ENCODE measurements at regions not wholly inside any gene's neighbourhood (a gene's known extent, or its start where the extent isn't known, plus 50 kb on each side); places are given as distances from the start of the nearest gene placed in this dataset.

DNA sequence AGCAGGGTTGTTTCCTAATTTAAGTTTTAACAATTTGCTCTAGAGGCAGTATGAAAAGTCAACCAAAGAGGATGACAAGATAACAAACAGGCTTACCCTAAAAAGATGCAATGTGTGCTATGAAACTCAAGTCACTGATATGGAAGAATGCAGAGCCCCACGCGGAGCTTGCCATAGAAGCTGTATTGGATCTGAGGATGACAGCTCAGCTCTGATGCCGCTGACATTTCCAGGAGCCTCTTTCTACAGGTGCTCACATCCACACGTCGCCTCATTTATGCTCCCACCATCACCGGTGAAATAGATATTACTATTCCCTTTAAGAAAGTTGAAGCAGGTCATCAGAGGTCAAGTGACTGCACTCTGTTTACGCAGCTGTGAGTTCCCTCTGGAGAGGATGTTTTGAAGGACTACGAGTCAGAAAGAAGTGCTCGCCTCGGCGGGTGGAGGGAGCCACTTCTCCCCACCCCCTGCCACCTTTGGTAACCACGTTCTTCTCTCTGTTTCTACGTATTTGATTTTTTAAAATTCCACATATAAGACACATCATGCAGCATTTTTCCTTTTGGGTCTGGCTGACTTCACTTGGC lies 275.4 kb downstream of the GLRX3 start:
- Histone ChIP-seq H3K9ac (ENCODE audit: low read depth, low read length) (no peak overlapping the region), H3K27me3 (ENCODE audit: insufficient read depth, low read length) (no peaks in the 10 kb centered on the region), H3K27ac (ENCODE audit: low read length) (no peak overlapping the region), H3K36me3 (ENCODE audit: insufficient read depth, low read depth, low read length) (no peaks in the 10 kb centered on the region), H3K4me3 (ENCODE audit: low read length) (no peak overlapping the region), H3K4me1 (ENCODE audit: insufficient read depth, low read length) (peaks cover 5% of the 10 kb centered on the region; the same call in 1 of the 2 replicates), H3K9me3 (ENCODE audit: insufficient read depth, low read depth, low read length) (no peaks in the 10 kb centered on the region)

DNA sequence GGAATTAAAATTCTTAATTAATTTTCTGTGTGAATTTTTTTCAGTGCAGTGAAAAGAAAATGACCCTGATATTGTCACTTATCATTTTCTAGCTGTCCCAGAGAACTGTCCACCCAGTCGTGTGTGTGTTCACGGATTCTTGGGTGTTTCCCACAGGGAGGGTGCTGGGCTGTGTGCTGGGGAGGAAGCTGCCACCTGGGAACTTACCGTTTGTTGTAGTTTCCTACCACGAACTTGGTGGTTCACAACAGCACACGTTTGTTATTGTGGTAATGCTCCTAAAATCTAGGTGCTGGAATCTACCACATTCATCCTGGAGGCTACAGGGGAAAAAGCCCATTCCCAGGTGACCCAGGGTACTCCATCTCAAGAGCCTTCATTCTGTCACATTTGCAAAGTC lies 276.1 kb downstream of the GLRX3 start:
- Histone ChIP-seq H3K27me3 (ENCODE audit: insufficient read depth, low read length) (no peaks in the 10 kb centered on the region), H3K9me3 (ENCODE audit: insufficient read depth, low read depth, low read length) (no peaks in the 10 kb centered on the region; the same call in 1 of the 2 replicates), H3K4me1 (ENCODE audit: insufficient read depth, low read length) (peaks cover 5% of the 10 kb centered on the region; the same call in 1 of the 2 replicates), H3K36me3 (ENCODE audit: insufficient read depth, low read depth, low read length) (no peaks in the 10 kb centered on the region), H3K9ac (ENCODE audit: low read depth, low read length) (no peak overlapping the region), H3K4me3 (ENCODE audit: low read length) (no peak overlapping the region), H3K27ac (ENCODE audit: low read length) (no peak overlapping the region)

DNA sequence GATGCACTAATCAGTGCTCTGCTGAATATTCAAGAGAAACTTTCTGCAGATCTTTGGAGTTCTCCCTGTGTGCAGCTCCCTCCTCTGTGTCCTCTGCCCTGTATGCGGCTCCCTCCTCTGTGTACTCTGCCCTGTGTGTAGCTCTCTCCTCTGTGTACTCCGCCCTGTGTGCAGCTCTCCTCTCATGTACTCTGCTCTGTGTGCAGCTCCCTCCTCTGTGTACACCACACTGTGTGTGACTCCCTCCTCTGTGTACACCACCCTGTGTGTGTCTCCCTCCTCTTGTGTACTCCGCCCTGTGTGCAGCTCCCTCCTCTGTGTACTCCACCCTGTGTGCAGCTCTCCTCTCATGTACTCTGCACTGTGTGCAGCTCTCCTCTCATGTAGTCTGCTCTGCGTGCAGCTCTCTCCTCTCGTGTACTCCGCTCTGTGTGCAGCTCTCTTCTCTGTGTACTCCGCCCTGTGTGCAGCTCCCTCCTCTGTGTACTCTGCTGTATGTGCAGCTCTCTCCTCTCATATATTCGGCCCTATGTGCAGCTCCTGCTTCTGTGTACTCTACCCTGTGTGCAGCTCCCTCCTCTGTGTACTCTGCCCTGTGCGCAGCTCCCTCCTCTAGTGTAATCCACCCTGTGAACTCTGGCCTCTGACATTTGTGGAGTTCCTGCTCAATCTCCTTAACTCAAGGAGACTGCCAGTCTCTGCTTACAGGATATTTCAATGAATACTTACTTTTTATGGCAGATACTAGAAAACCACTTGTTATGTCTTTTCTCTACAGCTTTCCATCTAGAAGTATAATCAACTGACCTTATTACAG lies 280.4 kb downstream of the GLRX3 start:
- Histone ChIP-seq H3K27me3 (ENCODE audit: insufficient read depth, low read length) (no peaks in the 10 kb centered on the region), H3K9me3 (ENCODE audit: insufficient read depth, low read depth, low read length) (no peaks in the 10 kb centered on the region; the same call in 1 of the 2 replicates), H3K4me3 (ENCODE audit: low read length) (no peak overlapping the region), H3K36me3 (ENCODE audit: insufficient read depth, low read depth, low read length) (no peaks in the 10 kb centered on the region), H3K9ac (ENCODE audit: low read depth, low read length) (no peak overlapping the region), H3K4me1 (ENCODE audit: insufficient read depth, low read length) (peaks cover 5% of the 10 kb centered on the region; the same call in 1 of the 2 replicates), H3K27ac (ENCODE audit: low read length) (no peak overlapping the region)

DNA sequence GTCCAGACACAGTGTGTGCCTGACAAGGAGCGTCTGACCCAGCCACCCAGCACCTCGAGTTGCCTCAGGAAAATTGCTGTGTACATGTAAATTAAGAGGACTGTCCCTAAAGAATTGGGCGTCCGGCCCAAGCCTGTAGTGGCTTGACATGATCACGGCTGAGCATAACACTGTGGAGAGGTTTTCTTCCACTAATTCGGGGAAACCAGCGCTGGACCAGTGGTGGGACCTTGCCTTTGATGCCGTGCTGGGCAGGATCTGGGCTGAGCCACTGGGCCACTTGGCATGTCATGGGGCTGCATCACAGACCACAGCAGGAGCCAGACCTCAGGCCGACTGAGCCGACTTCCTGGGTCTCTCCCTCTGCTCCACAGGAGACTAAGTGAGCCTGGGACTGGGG lies 282.5 kb downstream of the GLRX3 start:
- no peak overlapping the region for H3K27ac ChIP-seq (ENCODE audit: low read length)
- no peak overlapping the region for H3K9ac ChIP-seq (ENCODE audit: low read depth, low read length)
- H3K4me3 ChIP-seq (ENCODE audit: low read length): no peak overlapping the region
- H3K36me3 ChIP-seq (ENCODE audit: insufficient read depth, low read depth, low read length): no peaks in the 10 kb centered on the region
- H3K9me3 ChIP-seq (ENCODE audit: insufficient read depth, low read depth, low read length): no peaks in the 10 kb centered on the region; the same call in 1 of the 2 replicates
- no peaks in the 10 kb centered on the region; the same call in 1 of the 2 replicates for H3K4me1 ChIP-seq (ENCODE audit: insufficient read depth, low read length)
- H3K27me3 ChIP-seq (ENCODE audit: insufficient read depth, low read length): no peaks in the 10 kb centered on the region

DNA sequence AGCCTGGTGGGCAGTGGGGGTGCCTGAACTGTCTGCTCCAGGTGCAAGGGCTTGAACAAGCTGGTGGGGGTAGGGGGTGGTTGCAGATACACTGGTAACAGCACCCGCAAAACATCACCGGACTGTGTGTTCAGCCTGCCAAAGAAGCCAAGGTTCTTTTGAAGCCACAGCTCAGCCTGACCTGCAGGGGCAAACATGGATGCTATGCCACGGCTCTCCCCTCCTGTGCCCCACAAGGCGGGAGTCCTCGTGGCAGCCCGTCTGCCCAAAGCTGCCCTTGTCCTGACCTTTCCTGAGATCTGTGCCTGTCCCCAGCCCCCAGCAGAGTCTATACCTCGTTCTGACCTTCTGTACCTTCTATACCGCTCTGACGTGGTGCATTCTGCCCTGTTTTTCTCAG lies 285.7 kb downstream of the GLRX3 start:
- no peak overlapping the region for H3K4me3 ChIP-seq (ENCODE audit: low read length)
- no peaks in the 10 kb centered on the region for H3K36me3 ChIP-seq (ENCODE audit: insufficient read depth, low read depth, low read length)
- H3K9ac ChIP-seq (ENCODE audit: low read depth, low read length): no peak overlapping the region
- no peak overlapping the region for H3K27ac ChIP-seq (ENCODE audit: low read length)
- no peaks in the 10 kb centered on the region for H3K4me1 ChIP-seq (ENCODE audit: insufficient read depth, low read length)
- H3K27me3 ChIP-seq (ENCODE audit: insufficient read depth, low read length): no peaks in the 10 kb centered on the region
- no peaks in the 10 kb centered on the region; the same call in 1 of the 2 replicates for H3K9me3 ChIP-seq (ENCODE audit: insufficient read depth, low read depth, low read length)

DNA sequence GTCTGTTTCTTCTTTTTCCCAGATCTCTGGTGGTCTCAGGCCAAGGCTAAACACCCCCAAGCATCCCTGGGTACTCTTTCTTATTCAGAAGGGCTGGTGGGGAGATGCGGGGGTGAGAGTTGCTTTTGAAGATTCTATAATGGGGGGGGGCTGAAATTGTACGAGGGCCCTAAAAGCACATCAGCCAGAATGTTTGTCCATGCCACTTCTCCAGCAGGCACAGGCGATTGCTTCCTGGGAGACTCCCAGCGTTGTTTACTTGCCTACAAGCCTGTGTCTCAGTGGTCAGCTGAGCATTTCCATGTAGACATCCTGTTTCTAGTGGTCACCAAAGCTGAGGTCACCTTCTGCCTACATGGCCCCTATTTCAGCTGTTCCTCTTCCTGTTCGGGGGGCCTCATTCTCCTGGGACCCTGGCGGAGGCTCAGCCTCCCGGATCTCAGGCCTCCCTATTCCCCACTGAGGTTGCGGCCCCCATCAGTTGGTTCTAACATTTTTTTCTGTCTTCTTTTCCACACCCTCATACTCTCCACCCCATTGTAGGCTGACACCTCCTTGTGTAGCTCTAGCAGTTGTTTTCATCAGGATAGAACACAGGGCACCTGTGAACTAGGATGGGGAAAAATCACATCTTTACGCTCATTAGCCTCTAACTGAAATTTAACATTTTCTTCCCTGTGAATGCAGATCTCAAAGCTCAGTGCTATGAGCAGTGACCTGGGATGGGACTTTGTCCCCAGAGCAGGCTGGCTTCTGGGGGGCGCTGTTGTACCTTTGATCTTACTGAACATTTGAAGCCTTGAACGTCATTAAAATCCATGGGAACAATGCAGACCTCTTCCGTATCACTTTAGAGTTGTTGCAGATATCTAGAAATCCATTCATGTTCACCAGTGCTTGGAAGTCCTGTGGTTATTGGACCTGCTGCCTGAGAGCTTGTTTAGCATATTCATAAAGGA lies 286.5 kb downstream of the GLRX3 start:
- Histone ChIP-seq H3K9me3 (ENCODE audit: insufficient read depth, low read depth, low read length) (no peaks in the 10 kb centered on the region), H3K36me3 (ENCODE audit: insufficient read depth, low read depth, low read length) (no peaks in the 10 kb centered on the region), H3K4me3 (ENCODE audit: low read length) (no peak overlapping the region), H3K9ac (ENCODE audit: low read depth, low read length) (no peak overlapping the region), H3K27ac (ENCODE audit: low read length) (no peak overlapping the region), H3K4me1 (ENCODE audit: insufficient read depth, low read length) (no peaks in the 10 kb centered on the region), H3K27me3 (ENCODE audit: insufficient read depth, low read length) (no peaks in the 10 kb centered on the region)

DNA sequence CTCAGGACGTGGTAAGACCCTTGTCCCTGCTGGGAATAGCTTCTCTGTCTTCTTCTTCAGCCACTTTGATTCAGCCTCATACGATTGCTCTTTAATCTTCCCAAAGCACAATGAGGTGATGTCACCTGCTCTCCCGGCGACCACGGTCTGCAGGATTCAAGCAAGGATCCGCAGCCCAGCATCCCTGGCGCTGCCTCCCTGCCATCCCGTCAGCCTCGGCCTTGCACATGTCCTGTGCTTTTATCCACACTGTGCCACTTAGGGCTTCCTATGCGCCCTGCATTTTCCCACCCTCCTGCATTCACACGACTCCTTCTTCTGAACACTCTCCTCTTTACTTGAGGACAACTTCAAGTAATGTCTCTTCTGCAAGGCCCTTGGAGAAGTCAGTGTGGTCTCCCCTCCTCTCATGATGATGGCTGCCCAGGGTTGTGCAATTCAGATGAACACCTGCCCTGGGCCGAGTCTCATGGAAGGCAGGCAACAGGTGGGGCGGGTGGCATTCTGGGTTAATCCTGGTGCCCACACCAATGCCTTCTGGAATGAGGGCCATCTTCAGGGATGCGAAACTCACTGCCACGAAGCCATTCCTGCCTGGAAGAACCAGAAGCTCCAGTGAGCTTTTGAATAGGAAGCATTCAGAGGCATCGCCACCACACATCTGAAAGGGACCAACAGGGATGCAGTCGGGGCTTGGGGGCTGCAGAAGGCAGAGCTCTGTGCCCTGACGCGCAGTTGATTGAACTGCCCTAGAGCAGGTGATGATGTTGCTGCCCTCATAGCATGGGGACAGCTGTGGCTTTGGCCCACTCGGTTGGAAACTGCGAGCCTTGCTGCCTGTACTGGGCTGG lies 287.5 kb downstream of the GLRX3 start:
- no peaks in the 10 kb centered on the region for H3K4me1 ChIP-seq (ENCODE audit: insufficient read depth, low read length)
- H3K9me3 ChIP-seq (ENCODE audit: insufficient read depth, low read depth, low read length): no peaks in the 10 kb centered on the region
- H3K27ac ChIP-seq (ENCODE audit: low read length): no peak overlapping the region
- no peak overlapping the region for H3K9ac ChIP-seq (ENCODE audit: low read depth, low read length)
- no peak overlapping the region for H3K4me3 ChIP-seq (ENCODE audit: low read length)
- H3K36me3 ChIP-seq (ENCODE audit: insufficient read depth, low read depth, low read length): no peaks in the 10 kb centered on the region
- no peaks in the 10 kb centered on the region for H3K27me3 ChIP-seq (ENCODE audit: insufficient read depth, low read length)

DNA sequence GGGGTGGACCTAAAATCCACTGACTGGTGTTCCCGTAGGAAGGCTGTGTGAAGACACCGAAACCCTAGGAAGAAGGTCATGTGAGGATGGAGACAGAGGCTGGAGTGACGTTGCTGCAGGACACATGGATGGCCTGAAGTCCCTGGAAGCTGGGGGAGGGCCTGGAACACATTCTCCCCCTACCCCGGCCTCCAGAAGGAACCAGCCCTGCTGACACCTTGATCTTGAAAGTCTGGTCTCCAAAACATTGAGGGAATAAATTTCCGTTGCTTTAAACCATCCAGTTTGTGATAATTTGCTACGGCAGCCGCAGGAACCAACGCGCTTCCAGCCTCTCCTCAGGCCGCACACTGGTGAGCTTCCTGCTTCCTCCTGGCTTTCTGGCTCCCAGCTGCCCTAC lies 288.2 kb downstream of the GLRX3 start:
- Histone ChIP-seq H3K4me1 (ENCODE audit: insufficient read depth, low read length) (no peaks in the 10 kb centered on the region), H3K4me3 (ENCODE audit: low read length) (no peak overlapping the region), H3K27ac (ENCODE audit: low read length) (no peak overlapping the region), H3K27me3 (ENCODE audit: insufficient read depth, low read length) (no peaks in the 10 kb centered on the region), H3K9me3 (ENCODE audit: insufficient read depth, low read depth, low read length) (no peaks in the 10 kb centered on the region), H3K9ac (ENCODE audit: low read depth, low read length) (no peak overlapping the region), H3K36me3 (ENCODE audit: insufficient read depth, low read depth, low read length) (no peaks in the 10 kb centered on the region)

DNA sequence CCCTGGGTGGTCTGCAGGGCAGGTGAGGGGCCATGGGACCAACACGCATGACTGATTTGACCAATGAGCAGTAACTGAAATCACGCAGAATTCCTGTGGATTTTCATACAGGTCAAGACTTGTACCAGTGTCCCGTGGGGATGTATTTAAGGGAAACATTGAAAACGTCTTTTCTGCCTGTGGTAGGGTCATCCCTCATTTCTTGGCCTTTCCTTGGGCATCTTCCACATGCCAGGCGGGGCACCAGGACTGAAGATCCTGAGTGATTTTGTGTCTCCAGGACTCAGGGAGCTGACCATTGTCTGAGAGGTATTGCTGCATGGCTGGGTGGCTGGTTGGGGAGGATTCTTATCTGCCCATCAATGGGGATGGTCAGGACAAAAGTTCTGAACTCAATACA lies 289.0 kb downstream of the GLRX3 start:
- Histone ChIP-seq H3K36me3 (ENCODE audit: insufficient read depth, low read depth, low read length) (no peaks in the 10 kb centered on the region), H3K9ac (ENCODE audit: low read depth, low read length) (no peak overlapping the region), H3K9me3 (ENCODE audit: insufficient read depth, low read depth, low read length) (no peaks in the 10 kb centered on the region), H3K27me3 (ENCODE audit: insufficient read depth, low read length) (no peaks in the 10 kb centered on the region), H3K4me3 (ENCODE audit: low read length) (no peak overlapping the region), H3K4me1 (ENCODE audit: insufficient read depth, low read length) (no peaks in the 10 kb centered on the region), H3K27ac (ENCODE audit: low read length) (no peak overlapping the region)

DNA sequence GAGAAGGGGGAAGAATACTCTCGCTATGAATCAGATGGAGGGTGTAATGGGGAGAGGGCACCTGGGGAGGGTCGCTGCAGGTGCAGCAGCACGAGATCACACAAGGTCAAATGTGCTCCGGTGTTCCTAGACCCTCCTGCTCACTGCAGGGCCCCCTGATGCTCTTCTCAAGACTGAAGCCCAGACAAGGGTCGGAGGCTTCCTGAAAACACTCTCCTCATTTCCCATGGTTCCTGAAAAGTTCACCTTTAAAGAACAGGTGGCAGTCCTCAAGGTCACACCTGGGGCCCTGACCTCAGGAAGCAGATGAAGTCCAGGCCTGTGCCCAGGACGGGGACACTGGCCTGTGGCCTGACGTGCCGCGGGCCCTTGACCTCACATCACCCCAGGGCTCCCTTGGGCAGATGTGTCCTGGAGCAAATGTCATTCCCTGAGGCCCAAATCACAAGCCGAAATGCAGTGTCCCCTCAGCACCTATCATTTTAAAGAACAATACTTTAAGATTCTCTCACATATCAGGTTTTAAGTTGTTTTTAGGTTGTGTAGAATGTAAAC lies 289.8 kb downstream of the GLRX3 start:
- no peak overlapping the region for H3K4me3 ChIP-seq (ENCODE audit: low read length)
- H3K9ac ChIP-seq (ENCODE audit: low read depth, low read length): no peak overlapping the region
- no peaks in the 10 kb centered on the region for H3K4me1 ChIP-seq (ENCODE audit: insufficient read depth, low read length)
- no peaks in the 10 kb centered on the region for H3K36me3 ChIP-seq (ENCODE audit: insufficient read depth, low read depth, low read length)
- no peaks in the 10 kb centered on the region for H3K9me3 ChIP-seq (ENCODE audit: insufficient read depth, low read depth, low read length)
- H3K27ac ChIP-seq (ENCODE audit: low read length): no peak overlapping the region
- H3K27me3 ChIP-seq (ENCODE audit: insufficient read depth, low read length): no peaks in the 10 kb centered on the region
